ENCODE measurements at regions not wholly inside any gene's neighbourhood (a gene's known extent, or its start where the extent isn't known, plus 50 kb on each side); places are given as distances from the start of the nearest gene placed in this dataset.
A peak's percentile ranks its signal among the peaks of the same experiment; 100 is the strongest.
"Not testable (repeated sequence)": the region's sequence is repeated elsewhere in the genome, so short reads cannot be mapped to it uniquely, and the experiment has no call there.

DNA sequence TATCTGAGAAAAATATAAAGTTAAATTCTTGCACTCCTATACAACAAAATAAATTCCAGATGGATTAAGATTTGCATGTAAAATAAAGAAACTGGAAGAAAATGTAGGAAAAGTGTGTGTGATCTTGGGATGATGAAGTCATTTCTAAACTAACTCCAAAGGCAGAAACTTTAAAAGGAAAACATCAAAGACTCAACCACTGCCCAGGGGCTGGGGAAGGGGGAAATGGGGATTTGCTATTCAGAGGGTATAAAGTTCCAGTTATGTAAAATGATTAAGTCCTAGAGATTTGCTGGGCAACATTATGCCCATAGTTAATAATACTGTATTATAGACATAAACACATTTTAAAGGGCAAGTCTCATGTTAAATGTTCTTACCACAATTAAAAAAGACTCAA is 254.5 kb downstream of the DEPDC1B start:
- Histone ChIP-seq H3K4me3 (no peak overlapping the region), H3K4me1 (replicated peaks in 1 of 2) (no peaks in the 10 kb centered on the region), H3K27ac (no peak overlapping the region)
- in situ Hi-C loops (cut with MboI; ENCODE audit: low pct_unique_long_range_greater_than_20kb in 2 of 9, low sequenced_read_pairs in 9 of 9, unreplicated experiment in 9 of 9): no loop called here
- no peak for ATAC-seq (replicated peaks in 6 of 8)

DNA sequence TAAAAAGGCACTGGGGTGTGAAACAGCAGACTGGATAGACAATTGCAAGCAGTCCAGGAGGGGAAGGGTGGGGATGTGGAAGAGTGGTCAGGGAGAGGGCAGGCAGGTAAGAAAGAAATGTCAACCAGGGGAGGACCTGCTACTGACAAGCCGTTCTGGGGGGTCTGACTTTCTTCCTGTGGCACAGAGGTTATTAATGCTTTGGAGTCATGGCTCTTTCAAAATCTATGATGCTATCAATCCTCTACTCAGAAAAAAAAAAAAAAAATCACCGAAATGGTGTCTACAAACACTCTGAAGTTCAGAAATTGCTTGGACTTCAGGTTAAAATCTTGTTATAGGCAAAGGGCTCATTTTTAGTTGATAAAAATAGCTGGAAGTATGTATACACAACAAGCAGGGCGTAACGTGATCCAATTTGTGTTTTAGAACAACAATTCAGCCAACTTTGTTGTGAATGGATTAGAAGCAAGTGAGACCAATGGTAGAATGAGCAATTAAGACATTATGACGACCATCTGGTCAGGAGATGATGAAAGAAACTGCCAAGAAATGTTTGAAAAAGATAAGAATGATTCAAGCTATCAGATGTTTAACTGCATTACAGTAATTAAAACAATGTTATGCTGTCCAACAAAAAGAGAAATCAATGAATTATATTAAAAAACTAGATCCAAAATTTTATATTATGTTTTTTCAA is 255.2 kb downstream of the DEPDC1B start:
- in situ Hi-C loops (cut with MboI; ENCODE audit: low pct_unique_long_range_greater_than_20kb in 2 of 9, low sequenced_read_pairs in 9 of 9, unreplicated experiment in 9 of 9): no loop called here
- no peaks in the 10 kb centered on the region for H3K4me1 ChIP-seq (replicated peaks in 1 of 2)
- no peak for ATAC-seq (replicated peaks in 6 of 8)
- no peak overlapping the region for H3K27ac ChIP-seq
- WGBS, 10 experiments: 13 to 93% (median 73%) methylated on average over 3 to 5 of the region's 5 CpGs
- H3K4me3 ChIP-seq: no peak overlapping the region

DNA sequence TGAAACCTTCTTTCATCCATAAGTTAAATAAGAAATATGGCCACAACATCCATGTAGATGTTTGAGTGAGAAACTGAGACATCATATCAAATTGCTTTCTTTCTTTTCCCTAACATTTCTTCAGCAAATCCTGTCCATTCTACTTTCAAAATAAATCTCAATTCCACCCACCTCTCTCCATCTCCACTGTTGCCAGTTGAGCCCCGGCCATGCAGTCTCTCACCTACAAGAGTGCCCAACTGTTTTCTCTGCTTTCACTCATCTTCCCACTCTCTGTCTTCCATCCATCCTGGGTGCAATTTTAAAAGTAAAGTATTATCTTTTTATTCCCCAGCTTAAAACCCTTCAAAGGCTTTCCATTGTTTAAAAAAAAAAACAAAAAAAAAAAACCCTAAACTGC is 260.4 kb downstream of the DEPDC1B start:
- ATAC-seq (replicated peaks in 6 of 8): no peak
- no peak overlapping the region for H3K27ac ChIP-seq

DNA sequence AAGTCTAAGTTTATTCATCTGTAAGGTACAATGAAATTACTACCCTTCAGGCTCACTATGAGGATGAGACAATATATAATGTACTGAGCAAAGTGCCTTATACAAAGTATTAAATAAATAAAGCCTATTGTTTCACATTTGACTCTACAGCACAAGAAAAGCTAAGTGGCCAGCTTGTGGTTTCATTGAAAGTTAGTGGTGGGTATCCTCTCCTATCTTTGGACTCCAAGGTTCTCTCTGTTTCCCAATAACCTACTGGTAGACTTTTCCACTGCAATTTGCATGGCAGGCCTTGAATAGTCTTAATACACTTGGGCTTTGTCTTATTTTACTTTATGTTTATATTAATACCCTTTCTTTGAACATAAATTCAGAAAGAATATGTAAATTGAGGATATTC is 262.7 kb downstream of the DEPDC1B start:
- in situ Hi-C loops (cut with MboI; ENCODE audit: low pct_unique_long_range_greater_than_20kb in 2 of 9, low sequenced_read_pairs in 9 of 9, unreplicated experiment in 9 of 9): no loop called here
- H3K4me1 ChIP-seq (replicated peaks in 1 of 2): peaks cover 0 to 2% of the 10 kb centered on the region in 2 donors
- H3K4me3 ChIP-seq: no peak overlapping the region
- no peak overlapping the region for H3K27ac ChIP-seq
- ATAC-seq (replicated peaks in 6 of 8): no peak

More for the DNA sequence above, 260.4 kb downstream of the DEPDC1B start:
- Histone ChIP-seq H3K4me1 (replicated peaks in 1 of 2) (peaks cover 0 to 2% of the 10 kb centered on the region in 2 donors), H3K4me3 (no peak overlapping the region)
- WGBS, 10 experiments: 44 to 100% (median 85%) methylated on average over 1 of the region's 1 CpG; no CpG with 5 or more reads in 5 of the 10 experiments
- in situ Hi-C loops (cut with MboI; ENCODE audit: low pct_unique_long_range_greater_than_20kb in 2 of 9, low sequenced_read_pairs in 9 of 9, unreplicated experiment in 9 of 9): no loop called here

DNA sequence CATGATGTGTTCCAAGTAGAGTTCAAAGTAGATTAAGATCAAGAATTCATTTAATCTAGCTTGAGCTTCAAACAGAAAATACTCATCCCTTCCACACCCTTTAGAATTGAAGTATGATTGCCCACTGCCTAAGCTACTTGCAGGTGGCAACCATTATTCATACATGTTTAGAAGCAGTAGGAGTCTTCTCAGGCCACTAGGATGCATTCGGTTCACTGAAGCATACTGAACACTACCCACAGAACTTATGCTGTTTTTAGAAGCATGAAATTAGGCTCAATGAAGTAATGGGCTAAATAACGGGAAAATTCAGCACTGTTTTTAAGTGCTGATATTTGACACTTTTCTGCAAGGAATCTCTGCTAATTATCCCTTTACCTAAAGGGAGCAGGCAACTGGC is 263.4 kb downstream of the DEPDC1B start:
- in situ Hi-C loops (cut with MboI; ENCODE audit: low pct_unique_long_range_greater_than_20kb in 2 of 9, low sequenced_read_pairs in 9 of 9, unreplicated experiment in 9 of 9): no loop called here
- Histone ChIP-seq H3K27ac (no peak overlapping the region), H3K4me1 (replicated peaks in 1 of 2) (peaks cover 0 to 2% of the 10 kb centered on the region in 2 donors), H3K4me3 (no peak overlapping the region)
- peak in 3 of 8 experiments; percentile 16 to 58 (median 29) for ATAC-seq (replicated peaks in 6 of 8)
- WGBS, 10 experiments: 0 to 80% (median 63%) methylated on average over 1 to 2 of the region's 2 CpGs; no CpG with 5 or more reads in 4 of the 10 experiments

DNA sequence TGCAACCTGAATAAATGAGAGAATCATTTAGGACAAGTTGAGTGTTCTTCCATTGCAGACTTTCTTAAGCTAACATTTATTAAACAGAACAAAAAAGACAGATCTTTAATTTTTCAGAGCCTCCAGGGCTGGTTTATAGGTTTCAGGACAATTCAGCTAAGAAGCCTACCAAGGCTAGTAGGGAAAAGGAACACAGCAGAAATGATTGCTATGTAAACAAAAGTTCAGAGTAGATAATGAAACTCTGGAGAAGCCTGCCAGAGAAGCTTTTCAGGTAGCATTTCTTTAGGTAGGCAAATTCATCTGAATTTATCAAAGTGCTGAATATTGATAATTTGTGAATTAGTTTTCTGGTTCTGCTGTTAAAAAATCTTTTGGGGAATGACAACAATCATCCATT is 264.2 kb downstream of the DEPDC1B start:
- H3K4me3 ChIP-seq: no peak overlapping the region
- H3K4me1 ChIP-seq (replicated peaks in 1 of 2): peaks cover 0 to 2% of the 10 kb centered on the region in 2 donors
- H3K27ac ChIP-seq: no peak overlapping the region
- ATAC-seq (replicated peaks in 6 of 8): no peak
- in situ Hi-C loops (cut with MboI; ENCODE audit: low pct_unique_long_range_greater_than_20kb in 2 of 9, low sequenced_read_pairs in 9 of 9, unreplicated experiment in 9 of 9): no loop called here

DNA sequence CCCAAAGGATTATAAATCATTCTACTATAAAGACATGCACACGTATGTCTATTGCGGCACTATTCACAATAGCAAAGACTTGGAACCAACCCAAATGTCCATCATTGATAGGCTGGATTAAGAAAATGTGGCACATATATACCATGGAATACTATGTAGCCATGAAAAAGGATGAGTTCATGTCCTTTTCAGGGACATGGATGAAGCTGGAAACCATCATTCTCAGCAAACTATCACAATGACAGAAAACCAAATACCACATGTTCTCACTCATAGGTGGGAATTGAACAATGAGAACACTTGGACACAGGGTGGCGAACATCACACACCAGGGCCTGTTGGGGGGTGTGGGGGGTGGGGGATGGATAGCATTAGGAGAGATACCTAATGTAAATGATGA is 273.8 kb downstream of the DEPDC1B start:
- ATAC-seq (replicated peaks in 6 of 8); H3K4me3 ChIP-seq; H3K27ac ChIP-seq; in situ Hi-C loops (cut with MboI; ENCODE audit: low pct_unique_long_range_greater_than_20kb in 2 of 9, low sequenced_read_pairs in 9 of 9, unreplicated experiment in 9 of 9); H3K4me1 ChIP-seq (replicated peaks in 1 of 2): not testable (repeated sequence)
- 60 to 100% (median 83%) methylated on average over 1 to 2 of the region's 3 CpGs; no CpG with 5 or more reads in 4 of the 10 experiments for WGBS, 10 experiments

DNA sequence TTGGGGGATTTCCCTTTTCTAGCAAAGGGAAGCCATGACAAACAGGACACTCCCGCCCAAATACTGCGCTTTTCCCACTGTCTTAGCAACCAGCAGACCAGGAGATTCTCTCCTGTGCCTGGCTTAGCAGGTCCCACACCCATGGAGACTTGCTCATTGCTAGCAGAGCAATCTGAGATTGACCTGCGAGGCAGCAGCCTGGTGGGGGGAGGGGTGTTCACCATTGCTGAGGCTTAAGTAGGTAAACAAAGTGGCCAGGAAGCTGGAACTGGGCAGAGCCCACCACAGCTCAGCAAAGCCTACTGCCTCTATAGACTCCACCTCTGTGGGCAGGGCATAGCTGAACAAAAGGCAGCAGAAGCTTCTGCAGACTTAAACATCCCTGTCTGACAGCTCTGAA is 279.2 kb downstream of the DEPDC1B start:
- H3K4me1 ChIP-seq (replicated peaks in 1 of 2); ATAC-seq (replicated peaks in 6 of 8); in situ Hi-C loops (cut with MboI; ENCODE audit: low pct_unique_long_range_greater_than_20kb in 2 of 9, low sequenced_read_pairs in 9 of 9, unreplicated experiment in 9 of 9); H3K27ac ChIP-seq; H3K4me3 ChIP-seq: not testable (repeated sequence)
- 0 to 100% (median 90%) methylated on average over 1 to 2 of the region's 3 CpGs; no CpG with 5 or more reads in 5 of the 10 experiments for WGBS, 10 experiments

DNA sequence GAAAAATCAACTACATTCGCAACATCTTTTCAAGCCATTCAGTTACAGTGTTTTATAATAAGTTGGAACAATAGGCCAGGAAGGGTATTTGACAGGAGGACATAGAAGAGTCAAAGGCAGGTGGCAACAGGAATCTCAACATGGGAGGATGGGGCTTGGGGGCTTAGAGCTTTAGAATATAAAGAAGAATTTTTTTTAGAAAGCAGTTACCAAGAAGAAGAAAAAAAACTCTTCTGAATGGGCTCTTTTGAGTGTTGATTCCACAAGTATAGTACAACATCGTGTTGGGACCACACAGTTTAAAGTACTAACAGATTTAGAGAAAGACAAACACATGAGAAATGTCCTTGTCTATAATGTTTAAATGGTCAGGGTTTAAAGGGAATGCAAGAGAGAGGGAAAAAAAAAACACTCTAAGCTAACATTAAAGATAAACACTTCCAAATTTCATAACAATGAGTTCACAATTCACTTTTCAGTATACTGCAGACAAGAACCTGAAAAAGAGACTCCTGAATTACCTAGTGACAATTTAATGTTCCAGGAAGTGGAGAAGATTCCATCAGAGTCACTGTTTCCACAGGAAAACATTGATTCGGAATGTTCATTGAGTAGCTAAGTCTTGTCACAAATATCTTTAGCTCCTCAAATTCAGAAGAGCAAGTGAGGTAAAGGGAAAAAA is 282.3 kb downstream of the DEPDC1B start:
- Histone ChIP-seq H3K27ac (no peak overlapping the region), H3K4me3 (no peak overlapping the region), H3K4me1 (replicated peaks in 1 of 2) (no peaks in the 10 kb centered on the region)
- no peak for ATAC-seq (replicated peaks in 6 of 8)
- WGBS, 10 experiments: 0 to 96% (median 58%) methylated on average over 1 to 3 of the region's 3 CpGs; no CpG with 5 or more reads in 1 of the 10 experiments
- in situ Hi-C loops (cut with MboI; ENCODE audit: low pct_unique_long_range_greater_than_20kb in 2 of 9, low sequenced_read_pairs in 9 of 9, unreplicated experiment in 9 of 9): no loop called here

DNA sequence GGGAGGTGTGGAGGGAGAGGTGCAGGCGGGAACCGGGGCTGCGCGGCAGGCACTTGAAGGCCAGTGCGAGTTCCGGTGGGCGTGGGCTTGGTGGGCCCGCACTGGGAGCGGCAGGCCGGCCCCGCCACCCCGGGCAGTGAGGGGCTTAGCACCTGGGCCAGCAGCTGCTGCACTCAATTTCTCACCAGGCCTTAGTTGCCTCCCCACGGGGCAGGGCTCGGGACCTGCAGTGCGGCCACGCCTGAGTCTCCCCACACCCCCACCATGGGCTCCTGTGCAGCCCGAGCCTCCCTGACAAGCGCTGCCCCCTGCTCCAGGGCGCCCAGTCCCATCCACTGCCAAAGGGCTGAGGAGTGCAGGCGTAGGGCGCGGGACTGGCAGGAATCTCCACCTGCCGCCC is 284.5 kb downstream of the DEPDC1B start:
- Histone ChIP-seq H3K4me1 (replicated peaks in 1 of 2) (no peaks in the 10 kb centered on the region), H3K27ac (no peak overlapping the region), H3K4me3 (no peak overlapping the region)
- in situ Hi-C loops (cut with MboI; ENCODE audit: low pct_unique_long_range_greater_than_20kb in 2 of 9, low sequenced_read_pairs in 9 of 9, unreplicated experiment in 9 of 9): no loop called here
- ATAC-seq (replicated peaks in 6 of 8): no peak
- 100% methylated on average over 4 of the region's 23 CpGs; no CpG with 5 or more reads in 9 of the 10 experiments for WGBS, 10 experiments

DNA sequence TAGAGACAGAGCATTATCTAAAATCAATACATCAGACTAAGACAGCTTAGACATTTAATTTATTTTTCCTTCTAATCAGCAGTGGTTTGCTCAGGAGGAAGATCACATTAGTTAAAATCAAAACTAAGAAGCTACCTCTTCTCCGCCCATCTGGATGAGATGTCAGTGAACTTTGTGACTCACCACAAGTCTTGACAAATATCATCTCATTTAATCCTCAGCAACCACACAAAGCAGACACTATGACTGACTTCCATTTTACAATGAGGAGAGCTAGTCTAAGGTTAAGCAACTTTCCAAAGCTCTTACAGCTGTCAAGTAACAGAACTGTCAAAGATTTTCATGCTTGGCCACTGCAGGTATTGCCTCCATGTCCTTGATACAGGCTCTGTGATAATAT is 289.5 kb downstream of the DEPDC1B start:
- peak in 1 of 8 experiments; percentile 51 for ATAC-seq (replicated peaks in 6 of 8)
- H3K4me3 ChIP-seq: no peak overlapping the region
- WGBS, 10 experiments: 83 to 100% (median 100%) methylated on average over 1 of the region's 1 CpG; no CpG with 5 or more reads in 5 of the 10 experiments
- H3K27ac ChIP-seq: no peak overlapping the region
- in situ Hi-C loops (cut with MboI; ENCODE audit: low pct_unique_long_range_greater_than_20kb in 2 of 9, low sequenced_read_pairs in 9 of 9, unreplicated experiment in 9 of 9): no loop called here
- H3K4me1 ChIP-seq (replicated peaks in 1 of 2): no peaks in the 10 kb centered on the region

DNA sequence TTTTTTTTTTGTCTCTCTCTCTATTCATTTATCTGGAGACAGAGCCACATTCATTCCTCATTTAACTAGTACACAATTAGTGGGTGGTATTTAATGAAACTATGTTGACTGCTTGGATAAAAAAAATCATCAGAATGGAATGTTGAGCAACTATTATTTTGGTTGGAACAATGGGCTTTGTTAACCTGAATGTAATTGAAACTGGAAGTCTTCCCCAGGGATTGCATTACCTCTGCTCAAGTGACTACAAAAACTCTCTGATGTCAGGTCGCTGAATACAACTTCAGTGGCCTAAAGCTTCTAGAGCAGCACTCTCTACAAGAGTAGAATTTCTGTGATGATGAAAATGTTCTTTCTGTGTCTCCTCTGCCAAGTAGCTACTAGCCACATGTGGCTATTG is 295.8 kb downstream of the DEPDC1B start:
- ATAC-seq (replicated peaks in 6 of 8): no peak
- no peak overlapping the region for H3K27ac ChIP-seq
- no peak overlapping the region for H3K4me3 ChIP-seq
- in situ Hi-C loops (cut with MboI; ENCODE audit: low pct_unique_long_range_greater_than_20kb in 2 of 9, low sequenced_read_pairs in 9 of 9, unreplicated experiment in 9 of 9): no loop called here
- peaks cover 0 to 4% of the 10 kb centered on the region in 2 donors for H3K4me1 ChIP-seq (replicated peaks in 1 of 2)
- WGBS, 10 experiments: 0 to 100% (median 86%) methylated on average over 1 of the region's 1 CpG; no CpG with 5 or more reads in 3 of the 10 experiments

DNA sequence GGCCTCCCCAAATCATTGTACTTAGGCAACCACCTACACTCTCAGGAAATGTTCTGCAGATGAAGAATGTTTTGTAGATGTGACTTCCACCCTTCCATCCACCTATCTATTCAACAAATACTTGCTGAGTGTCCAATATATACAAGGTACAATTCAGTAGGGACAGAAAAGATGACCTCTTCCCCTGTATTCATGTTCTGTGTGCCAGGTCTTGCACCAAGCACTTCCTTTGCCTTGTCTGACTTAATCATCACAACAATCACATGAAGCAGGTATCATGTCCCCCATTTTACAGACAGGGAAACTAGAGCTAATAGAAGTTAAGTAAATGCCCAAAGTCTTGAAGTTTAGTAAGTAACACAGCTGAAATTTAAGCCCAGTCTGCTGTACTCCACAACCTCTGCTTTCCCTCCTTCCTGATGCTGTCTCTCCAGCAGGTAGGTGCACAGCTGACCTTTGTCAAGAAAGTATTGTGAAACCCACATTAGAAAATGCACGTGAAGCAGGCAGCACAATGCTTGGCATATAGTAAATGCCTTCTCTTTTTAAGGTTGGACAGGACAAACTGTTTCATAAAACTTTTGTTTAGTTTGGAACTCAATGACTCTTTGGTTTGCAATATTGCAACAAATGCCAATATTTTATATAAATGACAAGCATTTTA is 296.5 kb downstream of the DEPDC1B start:
- ATAC-seq (replicated peaks in 6 of 8): no peak
- Histone ChIP-seq H3K27ac (no peak overlapping the region), H3K4me3 (no peak overlapping the region), H3K4me1 (replicated peaks in 1 of 2) (peaks cover 0 to 4% of the 10 kb centered on the region in 2 donors)
- in situ Hi-C loops (cut with MboI; ENCODE audit: low pct_unique_long_range_greater_than_20kb in 2 of 9, low sequenced_read_pairs in 9 of 9, unreplicated experiment in 9 of 9): no loop called here
- WGBS, 10 experiments: 20 to 100% (median 80%) methylated on average over 1 of the region's 1 CpG; no CpG with 5 or more reads in 3 of the 10 experiments
